Common myeloid progenitor, CD34-positive (primary cell): ENCODE measurements at regions not wholly inside any gene's neighbourhood (a gene's known extent, or its start where the extent isn't known, plus 50 kb on each side); places are given as distances from the start of the nearest gene placed in this dataset.
"Not testable (repeated sequence)": the region's sequence is repeated elsewhere in the genome, so short reads cannot be mapped to it uniquely, and the experiment has no call there.

Experiments
- CTCF ChIA-PET: fragments of 350-600 bp; sonication (Branson Sonifier 250); formaldehyde crosslinking; loops from one replicate; lab custom pipeline; 2021; ENCODE audit warnings: antibody characterized with exemption; lab: Charles Lee
- POLR2A ChIA-PET: fragments of 350-600 bp; sonication (Branson Sonifier 250); formaldehyde crosslinking; loops from one replicate; lab custom pipeline; 2021; ENCODE audit warnings: antibody characterized with exemption; lab: Charles Lee
- DNase-seq, 3 donors: peaks; one replicate each; pipeline versions ENCODE4 v3.0.0 to v3.0.0-alpha.2; 2013
- H3K27ac ChIP-seq, 2 experiments: 1 replicate in 1 of 2; 2 replicates in 1 of 2; pipeline ENCODE4 v1.7.0; 2013; ENCODE audit warnings: inconsistent platforms in 2 of 2, low read length in 2 of 2, mild to moderate bottlenecking in 2 of 2, low read depth in 1 of 2, moderate library complexity in 1 of 2; ENCODE audit not compliant: severe bottlenecking in 2 of 2, insufficient read depth in 1 of 2, poor library complexity in 1 of 2
- H3K27me3 ChIP-seq, 5 experiments: replicated peaks in 2 of 5; 1 replicate in 3 of 5; 2 replicates in 2 of 5; pipeline versions ENCODE4 v1.6.1 to v1.7.0; 2013; ENCODE audit warnings: low read length in 4 of 5, mild to moderate bottlenecking in 2 of 5, moderate library complexity in 2 of 5, inconsistent platforms in 1 of 5; ENCODE audit not compliant: insufficient read depth in 5 of 5, control insufficient read depth in 4 of 5
- H3K36me3 ChIP-seq, 4 experiments: 1 replicate in 2 of 4; 2 replicates in 2 of 4; pipeline versions ENCODE4 v1.6.1 to v1.7.0; 2013; ENCODE audit warnings: low read length in 3 of 4, control low read depth in 1 of 4, mild to moderate bottlenecking in 1 of 4; ENCODE audit not compliant: control insufficient read depth in 4 of 4, insufficient read depth in 4 of 4
- H3K4me1 ChIP-seq, 4 experiments: 1 replicate in 3 of 4; 2 replicates in 1 of 4; pipeline versions ENCODE4 v1.6.1 to v1.7.1; 2013; ENCODE audit warnings: low read length in 3 of 4, mild to moderate bottlenecking in 3 of 4, control low read depth in 1 of 4, inconsistent platforms in 1 of 4, moderate library complexity in 1 of 4; ENCODE audit not compliant: control insufficient read depth in 4 of 4, insufficient read depth in 4 of 4; ENCODE audit errors: control extremely low read depth in 1 of 4
- H3K4me3 ChIP-seq, 7 experiments: 1 replicate in 4 of 7; 2 replicates in 3 of 7; pipeline versions ENCODE4 v1.5.1 to v1.7.0; 2013; ENCODE audit warnings: mild to moderate bottlenecking in 7 of 7, low read length in 6 of 7, moderate library complexity in 6 of 7, inconsistent platforms in 2 of 7, low read depth in 2 of 7, control low read depth in 1 of 7; ENCODE audit not compliant: insufficient read depth in 4 of 7, control insufficient read depth in 1 of 7; ENCODE audit errors: extremely low read depth in 1 of 7
- H3K9me3 ChIP-seq, 5 experiments: 1 replicate in 4 of 5; 2 replicates in 1 of 5; pipeline versions ENCODE4 v1.6.1 to v1.7.1; 2013; ENCODE audit warnings: low read length in 4 of 5, mild to moderate bottlenecking in 2 of 5, inconsistent platforms in 1 of 5, low read depth in 1 of 5, moderate library complexity in 1 of 5; ENCODE audit not compliant: control insufficient read depth in 4 of 5, insufficient read depth in 2 of 5; ENCODE audit errors: control extremely low read depth in 1 of 5
- WGBS: methylation state at CpG from one replicate; pipeline ENCODE4 v1.1.5; 2013; ENCODE audit not compliant: insufficient coverage; 5-methylcytosine and 5-hydroxymethylcytosine counted together

GRCh38 chr22:48401523-48401922 lies 1426.2 kb downstream of the BRD1 start:
- H3K27me3 ChIP-seq, DNase-seq, H3K36me3 ChIP-seq, H3K9me3 ChIP-seq, H3K4me1 ChIP-seq, POLR2A ChIA-PET, H3K27ac ChIP-seq, CTCF ChIA-PET, H3K4me3 ChIP-seq: not testable (repeated sequence)
- WGBS: 100% methylated on average over 1 of the region's 1 CpG

- Histone ChIP-seq H3K27ac (no peak overlapping the region), H3K27me3 (peaks cover 0 to 6% (median 0%) of the 10 kb centered on the region in 5 experiments), H3K9me3 (no peaks in the 10 kb centered on the region), H3K36me3 (no peaks in the 10 kb centered on the region), H3K4me3 (no peak overlapping the region), H3K4me1 (no peaks in the 10 kb centered on the region)
- CTCF ChIA-PET: no interaction called here
- WGBS: 87% methylated on average over 11 of the region's 11 CpGs
- POLR2A ChIA-PET: no interaction called here
- no peak for DNase-seq
These were observed 1429.3 kb downstream of the BRD1 start for GRCh38 chr22:48398181-48398905.

- Histone ChIP-seq H3K27ac (no peak overlapping the region), H3K4me3 (no peak overlapping the region), H3K36me3 (no peaks in the 10 kb centered on the region), H3K9me3 (no peaks in the 10 kb centered on the region), H3K4me1 (no peaks in the 10 kb centered on the region), H3K27me3 (peaks cover 0 to 6% (median 0%) of the 10 kb centered on the region in 5 experiments)
- WGBS: 96% methylated on average over 11 of the region's 16 CpGs
- DNase-seq: no peak
- ChIA-PET CTCF (no interaction called here), POLR2A (no interaction called here)
These were observed 1430.0 kb downstream of the BRD1 start for GRCh38 chr22:48397531-48398180.

GRCh38 chr22:48396785-48397530 lies 1430.7 kb downstream of the BRD1 start:
- no peaks in the 10 kb centered on the region for H3K36me3 ChIP-seq
- CTCF ChIA-PET: no interaction called here

GRCh38 chr22:48396091-48396784 lies 1431.4 kb downstream of the BRD1 start:
- POLR2A ChIA-PET: no interaction called here
- CTCF ChIA-PET: no interaction called here
- DNase-seq: no peak
- Histone ChIP-seq H3K9me3 (no peaks in the 10 kb centered on the region), H3K27me3 (peaks cover 0 to 6% (median 0%) of the 10 kb centered on the region in 5 experiments), H3K4me1 (no peaks in the 10 kb centered on the region), H3K27ac (no peak overlapping the region), H3K36me3 (no peaks in the 10 kb centered on the region), H3K4me3 (no peak overlapping the region)
- 90% methylated on average over 20 of the region's 20 CpGs for WGBS

More at GRCh38 chr22:48396785-48397530, 1430.7 kb downstream of the BRD1 start:
- POLR2A ChIA-PET: no interaction called here
- Histone ChIP-seq H3K27ac (no peak overlapping the region), H3K27me3 (peaks cover 0 to 6% (median 0%) of the 10 kb centered on the region in 5 experiments), H3K4me1 (no peaks in the 10 kb centered on the region), H3K9me3 (no peaks in the 10 kb centered on the region), H3K4me3 (no peak overlapping the region)
- DNase-seq: no peak
- 87% methylated on average over 31 of the region's 31 CpGs for WGBS

- WGBS: 97% methylated on average over 12 of the region's 13 CpGs
- no peak for DNase-seq
These were observed 1432.5 kb downstream of the BRD1 start for GRCh38 chr22:48395201-48395600.

More at GRCh38 chr22:48395201-48395600, 1432.5 kb downstream of the BRD1 start:
- peaks cover 0 to 6% (median 0%) of the 10 kb centered on the region in 5 experiments for H3K27me3 ChIP-seq
- POLR2A ChIA-PET: no interaction called here
- H3K4me1 ChIP-seq: no peaks in the 10 kb centered on the region
- no peak overlapping the region for H3K4me3 ChIP-seq
- no peak overlapping the region for H3K27ac ChIP-seq
- H3K9me3 ChIP-seq: no peaks in the 10 kb centered on the region
- no peaks in the 10 kb centered on the region for H3K36me3 ChIP-seq
- CTCF ChIA-PET: no interaction called here
